Esophagus squamous epithelium (tissue), 5 donors: ENCODE measurements at regions not wholly inside any gene's neighbourhood (a gene's known extent, or its start where the extent isn't known, plus 50 kb on each side); places are given as distances from the start of the nearest gene placed in this dataset.

Experiments used
- DNase-seq: peaks from one replicate; lab custom pipeline; 2025; lab: John Stamatoyannopoulos, UW
- H3K27ac ChIP-seq, 4 donors: fragments of 200-600 bp; sonication (generic); one replicate each; pipeline ENCODE4 v1.5.1; 2016 to 2019; ENCODE audit warnings: mild to moderate bottlenecking in 1 of 4
- H3K27me3 ChIP-seq, 4 donors: fragments of 200-600 bp; sonication (generic); 1 replicate in 3 of 4; 2 replicates in 1 of 4; pipeline versions ENCODE4 v1.5.1 to v1.6.0; 2017 to 2021; ENCODE audit warnings: antibody characterized with exemption in 1 of 4
- H3K36me3 ChIP-seq, 3 donors: fragments of 200-600 bp; sonication (generic); one replicate each; pipeline ENCODE4 v1.5.1; 2016 to 2019
- H3K4me1 ChIP-seq, 3 donors: fragments of 200-600 bp; sonication (generic); one replicate each; pipeline ENCODE4 v1.5.1; 2017 to 2019
- H3K4me3 ChIP-seq, 4 donors: fragments of 200-600 bp; sonication (generic); 1 replicate in 3 of 4; 2 replicates in 1 of 4; pipeline ENCODE4 v1.5.1; 2016 to 2019; ENCODE audit warnings: mild to moderate bottlenecking in 2 of 4, moderate library complexity in 1 of 4
- H3K9me3 ChIP-seq, 3 donors: fragments of 200-600 bp; sonication (generic); one replicate each; pipeline ENCODE4 v1.5.1; 2016 to 2019
- CTCF ChIP-seq, 6 experiments: fragments of 450-650 bp in 4 of 6; fragments of 200-600 bp in 2 of 6; sonication (generic) in 2 of 6; IDR thresholded peaks; one replicate each; pipeline ENCODE4 v1.5.1; 2016 to 2019; ENCODE audit warnings: antibody characterized with exemption in 6 of 6, mild to moderate bottlenecking in 4 of 6, moderate library complexity in 4 of 6
- POLR2A ChIP-seq, 4 donors: fragments of 450-650 bp; IDR thresholded peaks; one replicate each; pipeline ENCODE4 v1.6.1; 2017; ENCODE audit warnings: antibody characterized with exemption in 4 of 4, mild to moderate bottlenecking in 4 of 4, moderate library complexity in 3 of 4
- WGBS, 2 donors: methylation state at CpG; one replicate each; pipeline ENCODE4 v1.1.5; 2018; 5-methylcytosine and 5-hydroxymethylcytosine counted together
- intact Hi-C: fragments of 100-400 bp; cut with DNase I; formaldehyde crosslinking; loops from one replicate; pipeline ENCODE4 v1.15.0; 2022
- donor health status: DM: yes; HTN: yes; CAD: no.

- H3K36me3 ChIP-seq = no peaks in the 10 kb centered on the region
- WGBS, 2 donors = 79 to 91% methylated on average over 3 of the region's 3 CpGs
- TF ChIP-seq POLR2A (IDR thresholded peaks at IDR 0.05) = no peak
- no peak for TF ChIP-seq CTCF (IDR thresholded peaks at IDR 0.05)
- intact Hi-C loops = no loop called here
- H3K27me3 ChIP-seq = peaks cover 0 to 68% (median 2%) of the 10 kb centered on the region in 4 donors
- no peak overlapping the region for H3K4me3 ChIP-seq
- H3K4me1 ChIP-seq = no peaks in the 10 kb centered on the region
- H3K9me3 ChIP-seq = no peaks in the 10 kb centered on the region
- DNase-seq = no peak
- no peak overlapping the region for H3K27ac ChIP-seq
These were observed 99.3 kb upstream of the SOX9 start for GRCh38 chr17:72021417-72022041.

DNA sequence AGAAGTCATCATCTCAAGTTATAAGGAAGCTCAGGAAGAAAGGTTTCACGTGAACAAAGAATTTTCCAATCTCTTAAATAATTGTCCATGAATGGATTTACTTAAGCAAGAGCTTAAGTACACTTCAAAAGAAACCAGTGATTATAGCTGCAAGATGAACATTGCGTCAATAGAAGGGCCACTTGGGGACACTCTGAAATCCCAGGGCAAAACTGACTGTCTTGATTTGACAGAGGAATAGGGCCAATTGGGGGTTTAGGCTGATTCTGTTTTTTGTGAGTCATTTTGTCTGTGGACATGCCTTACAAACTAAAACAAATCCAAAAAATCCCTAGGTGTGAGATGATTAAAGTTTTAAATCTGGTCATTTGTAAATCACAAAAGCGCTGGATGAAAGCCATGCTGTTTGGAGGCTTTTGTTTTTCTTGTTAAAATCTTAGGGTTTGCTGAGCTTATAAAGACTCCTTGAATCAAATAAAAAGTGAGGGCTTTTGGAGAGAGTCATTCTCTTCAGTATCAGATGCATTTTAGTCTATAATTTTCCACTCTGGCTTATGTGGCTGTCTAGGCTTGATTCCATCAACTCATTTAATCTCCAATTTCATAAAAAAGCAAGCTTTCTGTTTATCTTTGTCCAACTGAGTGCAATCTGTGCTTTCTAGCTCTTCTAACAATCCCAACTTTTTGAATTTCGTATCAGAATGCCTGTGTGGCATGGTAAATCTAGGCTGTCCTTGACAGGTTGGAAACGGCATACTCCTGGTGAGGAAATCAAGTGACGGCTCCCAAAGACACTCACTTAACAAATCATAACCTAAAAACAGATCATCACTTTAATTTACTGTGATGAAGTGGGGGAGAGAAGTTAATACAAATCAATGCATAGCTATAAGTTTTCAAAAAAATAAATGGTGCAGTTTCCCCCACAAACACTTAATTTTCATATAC, 98.2 kb upstream of the SOX9 start:
- no peaks in the 10 kb centered on the region for H3K4me1 ChIP-seq
- no peak overlapping the region for H3K4me3 ChIP-seq
- no peak for TF ChIP-seq CTCF (IDR thresholded peaks at IDR 0.05)
- no peak for TF ChIP-seq POLR2A (IDR thresholded peaks at IDR 0.05)
- H3K9me3 ChIP-seq = no peaks in the 10 kb centered on the region
- H3K27me3 ChIP-seq = peaks cover 0 to 74% (median 2%) of the 10 kb centered on the region in 4 donors
- 56 to 60% methylated on average over 6 of the region's 6 CpGs for WGBS, 2 donors
- no peaks in the 10 kb centered on the region for H3K36me3 ChIP-seq
- DNase-seq = no peak
- intact Hi-C loops = no loop called here
- H3K27ac ChIP-seq = no peak overlapping the region

GRCh38 chr17:72024457-72024856, 96.4 kb upstream of the SOX9 start:
- no peaks in the 10 kb centered on the region for H3K9me3 ChIP-seq
- peaks cover 0 to 66% (median 2%) of the 10 kb centered on the region in 4 donors for H3K27me3 ChIP-seq
- DNase-seq = no peak
- no peaks in the 10 kb centered on the region for H3K36me3 ChIP-seq
- H3K4me1 ChIP-seq = peaks cover 0 to 1% (median 0%) of the 10 kb centered on the region in 3 donors
- H3K27ac ChIP-seq = no peak overlapping the region
- intact Hi-C loops = no loop called here
- no peak overlapping the region for H3K4me3 ChIP-seq
- TF ChIP-seq POLR2A (IDR thresholded peaks at IDR 0.05) = no peak
- TF ChIP-seq CTCF (IDR thresholded peaks at IDR 0.05) = no peak

- H3K4me1 ChIP-seq = peaks cover 0 to 8% (median 0%) of the 10 kb centered on the region in 3 donors
- TF ChIP-seq CTCF (IDR thresholded peaks at IDR 0.05) (no peak), POLR2A (IDR thresholded peaks at IDR 0.05) (no peak)
- no peaks in the 10 kb centered on the region for H3K36me3 ChIP-seq
- H3K4me3 ChIP-seq = no peak overlapping the region
- DNase-seq = no peak
- intact Hi-C loops = no loop called here
- H3K27me3 ChIP-seq = peaks cover 0 to 66% (median 2%) of the 10 kb centered on the region in 4 donors
- 40 to 50% methylated on average over 5 of the region's 5 CpGs for WGBS, 2 donors
- H3K27ac ChIP-seq = no peak overlapping the region
- H3K9me3 ChIP-seq = no peaks in the 10 kb centered on the region
These were observed 95.7 kb upstream of the SOX9 start for GRCh38 chr17:72025113-72025512.
